BJ (cell line): ENCODE measurements at regions not wholly inside any gene's neighbourhood (a gene's known extent, or its start where the extent isn't known, plus 50 kb on each side); places are given as distances from the start of the nearest gene placed in this dataset.

ENCODE experiments used
- CTCF ChIA-PET: fragments of 350-600 bp; formaldehyde crosslinking; extraction: SDS; loops from one replicate; lab custom pipeline; 2021; ENCODE audit warnings: antibody characterized with exemption, inconsistent platforms; lab: Yijun Ruan, JAX
- POLR2A ChIA-PET: fragments of 300-600 bp; sonication (Branson Sonifier 250); formaldehyde crosslinking; extraction: SDS; loops from one replicate; lab custom pipeline; 2021; ENCODE audit warnings: antibody characterized with exemption; lab: Charles Lee
- DNase-seq: peaks from one replicate; pipeline ENCODE4 v3.0.0-alpha.2; 2011; ENCODE audit warnings: low read depth
- H3K27me3 ChIP-seq: 2 replicates; pipeline ENCODE4 v1.6.0; 2011; ENCODE audit warnings: low read length; ENCODE audit not compliant: control insufficient read depth, insufficient read depth
- H3K36me3 ChIP-seq: 2 replicates; pipeline ENCODE4 v1.5.1; 2011; ENCODE audit warnings: low read length; ENCODE audit not compliant: control insufficient read depth, insufficient read depth
- H3K4me3 ChIP-seq: 2 replicates; pipeline ENCODE4 v1.5.1; 2011; ENCODE audit warnings: low read depth, mild to moderate bottlenecking, control low read depth, low read length
- CTCF ChIP-seq: IDR thresholded peaks from 2 replicates; pipeline ENCODE4 v1.5.1; 2011; ENCODE audit warnings: low read depth, mild to moderate bottlenecking, control low read depth, inconsistent platforms, low read length, moderate library complexity; ENCODE audit not compliant: insufficient read depth

- no peak for TF ChIP-seq CTCF
- H3K27me3 ChIP-seq, result no peaks in the 10 kb centered on the region
- ChIA-PET POLR2A (no interaction called here), CTCF (no interaction called here)
- no peaks in the 10 kb centered on the region for H3K36me3 ChIP-seq
- no peak for DNase-seq
- H3K4me3 ChIP-seq, result no peak overlapping the region
Measured at GRCh38 chr14:84535976-84536375, 994.0 kb upstream of the FLRT2 start.

DNA sequence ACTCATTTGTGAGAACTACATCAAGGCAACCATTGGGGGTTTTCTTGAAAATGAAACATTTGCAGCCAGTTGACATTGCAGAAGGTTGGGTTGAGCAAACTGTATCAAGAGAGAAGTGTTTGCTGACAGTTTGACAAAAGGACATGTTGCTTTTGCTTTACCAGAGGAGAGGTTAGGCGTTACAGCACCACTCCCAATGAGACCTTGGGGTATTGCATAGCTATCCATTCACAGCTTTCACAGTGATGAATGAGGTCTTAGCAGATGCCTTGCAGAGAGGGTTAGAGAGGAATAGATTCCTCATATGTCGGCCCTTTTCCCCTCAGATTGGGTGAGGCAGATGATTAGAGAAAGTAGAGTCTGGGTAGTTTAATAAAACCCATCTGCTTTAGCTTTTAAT is 988.9 kb upstream of the FLRT2 start:
- DNase-seq, result no peak
- H3K4me3 ChIP-seq, result no peak overlapping the region
- H3K36me3 ChIP-seq, result no peaks in the 10 kb centered on the region
- no peak for TF ChIP-seq CTCF
- CTCF ChIA-PET, result no interaction called here
- POLR2A ChIA-PET, result no interaction called here
- H3K27me3 ChIP-seq, result no peaks in the 10 kb centered on the region

- CTCF ChIA-PET, result interaction anchor here (1.2 kb wide), 1 partner anchor 10 kb away, joined by 3 read pairs; no protein-coding TSS in a partner anchor
- H3K36me3 ChIP-seq, result no peaks in the 10 kb centered on the region
- DNase-seq, result no peak
- no peak overlapping the region for H3K4me3 ChIP-seq
- H3K27me3 ChIP-seq, result no peaks in the 10 kb centered on the region
- no peak for TF ChIP-seq CTCF
- POLR2A ChIA-PET, result no interaction called here
Measured at GRCh38 chr14:84543859-84544258, 986.1 kb upstream of the FLRT2 start.

DNA sequence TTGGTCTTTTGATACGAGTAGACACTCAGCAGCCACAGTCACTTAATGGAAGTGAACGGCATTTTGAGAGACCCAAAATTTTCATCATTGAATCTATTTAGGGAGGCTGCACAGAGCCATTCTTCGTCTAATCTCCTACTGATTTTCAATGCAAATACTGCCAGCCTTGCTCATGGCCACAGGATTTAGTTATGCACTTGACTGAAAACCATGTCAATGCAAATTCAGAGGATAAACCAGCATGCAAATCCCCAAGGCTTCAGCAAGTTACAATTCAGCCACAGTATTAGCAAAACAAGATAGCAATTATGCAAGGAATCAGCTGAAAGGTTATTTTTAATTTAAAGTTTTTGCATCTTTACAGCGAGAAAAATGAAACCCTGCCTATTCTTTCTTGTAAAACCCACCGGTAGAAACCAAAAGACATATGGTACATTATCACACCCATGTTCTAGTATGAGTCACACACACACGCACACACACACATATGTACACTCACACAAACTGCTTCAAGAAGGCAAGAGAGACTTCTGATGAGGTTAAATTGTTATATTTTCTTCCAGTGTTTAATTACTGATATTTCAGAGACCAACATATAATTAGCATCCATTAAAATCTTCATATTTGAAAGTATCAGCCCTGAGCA is 985.3 kb upstream of the FLRT2 start:
- Histone ChIP-seq H3K27me3 (no peaks in the 10 kb centered on the region), H3K36me3 (no peaks in the 10 kb centered on the region), H3K4me3 (no peak overlapping the region)
- CTCF ChIA-PET, result no interaction called here
- no peak for TF ChIP-seq CTCF
- POLR2A ChIA-PET, result no interaction called here
- no peak for DNase-seq

GRCh38 chr14:84546236-84546635 is 983.7 kb upstream of the FLRT2 start:
- CTCF ChIA-PET, result no interaction called here
- POLR2A ChIA-PET, result no interaction called here

More at GRCh38 chr14:84546236-84546635, 983.7 kb upstream of the FLRT2 start:
- H3K27me3 ChIP-seq, result no peaks in the 10 kb centered on the region
- no peaks in the 10 kb centered on the region for H3K36me3 ChIP-seq
- no peak overlapping the region for H3K4me3 ChIP-seq
- no peak for DNase-seq
- TF ChIP-seq CTCF, result no peak
